DMS153 treated with DMSO at 0.1 percent for 48 hours (cell line): ENCODE measurements at regions not wholly inside any gene's neighbourhood (a gene's known extent, or its start where the extent isn't known, plus 50 kb on each side); places are given as distances from the start of the nearest gene placed in this dataset.
A peak's percentile ranks its signal among the peaks of the same experiment; 100 is the strongest.

Experiments used
- DNase-seq: peaks from one replicate; lab custom pipeline; 2025; ENCODE audit not compliant: unreplicated experiment; lab: John Stamatoyannopoulos, UW

- DNase-seq, result no peak
These were observed 161.5 kb upstream of the VASH1 start for GRCh38 chr14:76599559-76600287.

GRCh38 chr14:76603713-76604112 lies 157.6 kb upstream of the VASH1 start:
- no peak for DNase-seq

GRCh38 chr14:76607510-76607909 lies 153.8 kb upstream of the VASH1 start:
- no peak for DNase-seq

GRCh38 chr14:76612654-76613053 lies 148.6 kb upstream of the VASH1 start:
- DNase-seq, result no peak

GRCh38 chr14:76613616-76614015 lies 147.7 kb upstream of the VASH1 start:
- DNase-seq, result no peak

- no peak for DNase-seq
These were observed 145.9 kb upstream of the VASH1 start for GRCh38 chr14:76615331-76615730.

- no peak for DNase-seq
These were observed 143.8 kb upstream of the VASH1 start for GRCh38 chr14:76617440-76617839.

- DNase-seq, result no peak
These were observed 124.7 kb upstream of the VASH1 start for GRCh38 chr14:76636602-76637001.

GRCh38 chr14:76638841-76639240 lies 122.4 kb upstream of the VASH1 start:
- no peak for DNase-seq

GRCh38 chr14:76639606-76640229 lies 121.5 kb upstream of the VASH1 start:
- no peak for DNase-seq

GRCh38 chr14:76640923-76641395 lies 120.3 kb upstream of the VASH1 start:
- DNase-seq, result peak; percentile 61

GRCh38 chr14:76641541-76641940 lies 119.7 kb upstream of the VASH1 start:
- DNase-seq, result no peak

- DNase-seq, result no peak
These were observed 117.4 kb upstream of the VASH1 start for GRCh38 chr14:76643887-76644286.

GRCh38 chr14:76644855-76645518 lies 116.3 kb upstream of the VASH1 start:
- peak; percentile 10 for DNase-seq

GRCh38 chr14:76647697-76648298 lies 113.5 kb upstream of the VASH1 start:
- peak; percentile 29 for DNase-seq

GRCh38 chr14:76651410-76652055 lies 109.7 kb upstream of the VASH1 start:
- no peak for DNase-seq

- DNase-seq, result no peak
These were observed 107.2 kb upstream of the VASH1 start for GRCh38 chr14:76653875-76654572.

GRCh38 chr14:76654573-76655108 lies 106.6 kb upstream of the VASH1 start:
- no peak for DNase-seq

GRCh38 chr14:76655331-76655730 lies 105.9 kb upstream of the VASH1 start:
- DNase-seq, result no peak

- no peak for DNase-seq
These were observed 104.7 kb upstream of the VASH1 start for GRCh38 chr14:76656592-76656991.
